GM19455 (cell line): ENCODE measurements at regions not wholly inside any gene's neighbourhood (a gene's known extent, or its start where the extent isn't known, plus 50 kb on each side); places are given as distances from the start of the nearest gene placed in this dataset.

Source experiments
- ATAC-seq: cut with Tn5 transposase; IDR thresholded peaks from one replicate; pipeline ENCODE4 v1.9.1; 2021; ENCODE audit not compliant: unreplicated experiment

- peak; percentile 92 for ATAC-seq
These were observed 288.8 kb downstream of the CASP12 start for GRCh38 chr11:104609311-104610085.

- no peak for ATAC-seq
These were observed 295.6 kb downstream of the CASP12 start for GRCh38 chr11:104602643-104603042.

GRCh38 chr11:104594228-104594958 lies 303.9 kb downstream of the CASP12 start:
- ATAC-seq, result no peak

GRCh38 chr11:104588970-104589369 lies 309.3 kb downstream of the CASP12 start:
- no peak for ATAC-seq

- ATAC-seq, result no peak
These were observed 309.8 kb downstream of the CASP12 start for GRCh38 chr11:104588446-104588845.

GRCh38 chr11:104584823-104585222 lies 313.4 kb downstream of the CASP12 start:
- ATAC-seq, result no peak

GRCh38 chr11:104583857-104584256 lies 314.4 kb downstream of the CASP12 start:
- no peak for ATAC-seq

GRCh38 chr11:104582431-104582830 lies 315.8 kb downstream of the CASP12 start:
- no peak for ATAC-seq

- no peak for ATAC-seq
These were observed 316.8 kb downstream of the CASP12 start for GRCh38 chr11:104581246-104581980.

- ATAC-seq, result no peak
These were observed 324.7 kb downstream of the CASP12 start for GRCh38 chr11:104573441-104573990.

- ATAC-seq, result no peak
These were observed 326.0 kb downstream of the CASP12 start for GRCh38 chr11:104572279-104572678.

GRCh38 chr11:104570078-104570701 lies 328.1 kb downstream of the CASP12 start:
- no peak for ATAC-seq

- no peak for ATAC-seq
These were observed 332.7 kb downstream of the CASP12 start for GRCh38 chr11:104565583-104565961.

GRCh38 chr11:104564921-104565582 lies 333.2 kb downstream of the CASP12 start:
- ATAC-seq, result no peak

- no peak for ATAC-seq
These were observed 341.5 kb downstream of the CASP12 start for GRCh38 chr11:104556606-104557301.

GRCh38 chr11:104549019-104549418 lies 349.2 kb downstream of the CASP12 start:
- ATAC-seq, result no peak

- no peak for ATAC-seq
These were observed 350.1 kb downstream of the CASP12 start for GRCh38 chr11:104547996-104548661.

GRCh38 chr11:104546501-104546900 lies 351.8 kb downstream of the CASP12 start:
- ATAC-seq, result no peak

- ATAC-seq, result no peak
These were observed 356.6 kb downstream of the CASP12 start for GRCh38 chr11:104541701-104542100.
